ENCODE measurements at regions not wholly inside any gene's neighbourhood (a gene's known extent, or its start where the extent isn't known, plus 50 kb on each side); places are given as distances from the start of the nearest gene placed in this dataset.

- Histone ChIP-seq H4K20me1 (ENCODE audit: control insufficient read depth, extremely low read depth, insufficient read depth, low read length) (no peaks in the 10 kb centered on the region), H3K9me1 (ENCODE audit: control insufficient read depth, extremely low read depth, insufficient read depth, low read length) (no peaks in the 10 kb centered on the region), H3K9ac (ENCODE audit: control insufficient read depth, extremely low read depth, insufficient read depth, low read length) (no peak overlapping the region), H3K79me2 (ENCODE audit: control insufficient read depth, insufficient read depth, low read length) (no peaks in the 10 kb centered on the region), H3K4me1 (ENCODE audit: control insufficient read depth, extremely low read depth, insufficient read depth, low read length) (no peaks in the 10 kb centered on the region), H2AFZ (ENCODE audit: control insufficient read depth, low read length) (no peak overlapping the region), H3K27ac (ENCODE audit: control insufficient read depth, insufficient read depth, low read length) (no peak overlapping the region), H3K9me3 (ENCODE audit: control insufficient read depth, low read depth, low read length) (no peaks in the 10 kb centered on the region), H3K36me3 (ENCODE audit: control insufficient read depth in 2 of 2, extremely low read depth in 1 of 2, insufficient read depth in 2 of 2, low read length in 2 of 2) (no peaks in the 10 kb centered on the region), H3K27me3 (ENCODE audit: control insufficient read depth, extremely low read depth, insufficient read depth, low read length) (no peaks in the 10 kb centered on the region), H3K4me3 (ENCODE audit: control insufficient read depth in 2 of 3, extremely low read depth in 1 of 3, insufficient read depth in 2 of 3, low read depth in 1 of 3, low read length in 3 of 3) (no peak overlapping the region), H3K4me2 (ENCODE audit: control insufficient read depth, extremely low read depth, insufficient read depth, low read depth, low read length) (no peak overlapping the region)
- DNase-seq (ENCODE audit: low read depth, low spot score) = no peak
- FAIRE-seq = no peak
- TF ChIP-seq CTCF (optimal IDR thresholded peaks at IDR 0.05 in 1 of 3, IDR thresholded peaks at IDR 0.05 in 1 of 3, conservative IDR thresholded peaks at IDR 0.05 in 1 of 3; ENCODE audit: extremely low read depth in 1 of 3, insufficient read depth in 2 of 3, low read length in 3 of 3) = no peak
- TF ChIP-seq EZH2 (IDR thresholded peaks at IDR 0.05; ENCODE audit: low read length) = no peak
- dilution Hi-C loops (cut with MboI; ENCODE audit: extremely low pct_ligation_motif_present, low sequenced_read_pairs) = loop anchor here (25.0 kb wide), 1 partner anchor 433 kb away; no protein-coding TSS in a partner anchor
Measured at GRCh38 chr20:12679447-12679846, 329.3 kb upstream of the SPTLC3 start.

GRCh38 chr20:12682613-12683012, 326.2 kb upstream of the SPTLC3 start:
- H3K9me3 ChIP-seq (ENCODE audit: control insufficient read depth, low read depth, low read length) = no peaks in the 10 kb centered on the region
- H3K79me2 ChIP-seq (ENCODE audit: control insufficient read depth, insufficient read depth, low read length) = no peaks in the 10 kb centered on the region
- DNase-seq (ENCODE audit: low read depth, low spot score) (no peak), FAIRE-seq (no peak)
- H3K4me2 ChIP-seq (ENCODE audit: control insufficient read depth, extremely low read depth, insufficient read depth, low read depth, low read length) = no peak overlapping the region
- H3K9me1 ChIP-seq (ENCODE audit: control insufficient read depth, extremely low read depth, insufficient read depth, low read length) = no peaks in the 10 kb centered on the region
- no peaks in the 10 kb centered on the region for H3K4me1 ChIP-seq (ENCODE audit: control insufficient read depth, extremely low read depth, insufficient read depth, low read length)
- H3K27me3 ChIP-seq (ENCODE audit: control insufficient read depth, extremely low read depth, insufficient read depth, low read length) = no peaks in the 10 kb centered on the region
- no peak overlapping the region for H3K27ac ChIP-seq (ENCODE audit: control insufficient read depth, insufficient read depth, low read length)
- TF ChIP-seq EZH2 (IDR thresholded peaks at IDR 0.05; ENCODE audit: low read length) = no peak
- TF ChIP-seq CTCF (optimal IDR thresholded peaks at IDR 0.05 in 1 of 3, IDR thresholded peaks at IDR 0.05 in 1 of 3, conservative IDR thresholded peaks at IDR 0.05 in 1 of 3; ENCODE audit: extremely low read depth in 1 of 3, insufficient read depth in 2 of 3, low read length in 3 of 3) = no peak
- no peak overlapping the region for H3K4me3 ChIP-seq (ENCODE audit: control insufficient read depth in 2 of 3, extremely low read depth in 1 of 3, insufficient read depth in 2 of 3, low read depth in 1 of 3, low read length in 3 of 3)
- dilution Hi-C loops (cut with MboI; ENCODE audit: extremely low pct_ligation_motif_present, low sequenced_read_pairs) = loop anchor here (25.0 kb wide), 1 partner anchor 430 kb away; no protein-coding TSS in a partner anchor
- H4K20me1 ChIP-seq (ENCODE audit: control insufficient read depth, extremely low read depth, insufficient read depth, low read length) = no peaks in the 10 kb centered on the region
- no peak overlapping the region for H3K9ac ChIP-seq (ENCODE audit: control insufficient read depth, extremely low read depth, insufficient read depth, low read length)
- H3K36me3 ChIP-seq (ENCODE audit: control insufficient read depth in 2 of 2, extremely low read depth in 1 of 2, insufficient read depth in 2 of 2, low read length in 2 of 2) = no peaks in the 10 kb centered on the region
- H2AFZ ChIP-seq (ENCODE audit: control insufficient read depth, low read length) = no peak overlapping the region
